ENCODE measurements at regions not wholly inside any gene's neighbourhood (a gene's known extent, or its start where the extent isn't known, plus 50 kb on each side); places are given as distances from the start of the nearest gene placed in this dataset.

GRCh38 chr13:64866331-64866730, 2363.8 kb downstream of the PCDH9 start:
- Histone ChIP-seq H3K9me1 (ENCODE audit: insufficient read depth, low read length) (no peaks in the 10 kb centered on the region), H3K9ac (ENCODE audit: low read depth, low read length) (no peak overlapping the region), H3K23ac (ENCODE audit: low read depth, low read length) (no peak overlapping the region), H2BK120ac (ENCODE audit: low read depth, low read length) (no peak overlapping the region), H3K14ac (replicated peaks; ENCODE audit: low read depth, low read length) (no peak overlapping the region), H4K91ac (ENCODE audit: insufficient read depth, low read depth, low read length) (no peak overlapping the region), H2BK15ac (ENCODE audit: low read depth, low read length) (no peak overlapping the region), H3K79me1 (ENCODE audit: low read depth in 1 of 2, low read length in 2 of 2) (no peaks in the 10 kb centered on the region), H3K27ac (ENCODE audit: insufficient read depth, low read length) (no peak overlapping the region), H2AK5ac (ENCODE audit: low read depth, low read length) (no peak overlapping the region), H3K18ac (ENCODE audit: low read depth, low read length) (no peak overlapping the region), H4K5ac (ENCODE audit: low read depth, low read length) (no peak overlapping the region), H2BK5ac (ENCODE audit: low read depth, low read length, poor library complexity, severe bottlenecking) (no peak overlapping the region), H3K36me3 (ENCODE audit: control insufficient read depth, insufficient read depth, low read length) (no peaks in the 10 kb centered on the region), H2AK9ac (replicated peaks; ENCODE audit: low read depth, low read length, poor library complexity) (no peak overlapping the region), H3K4ac (ENCODE audit: low read depth, low read length) (no peak overlapping the region), H4K8ac (ENCODE audit: low read depth in 2 of 2, low read length in 2 of 2) (no peak overlapping the region), H3K9me3 (ENCODE audit: control insufficient read depth, insufficient read depth, low read length) (no peaks in the 10 kb centered on the region), H3K4me2 (ENCODE audit: low read depth, low read length) (no peak overlapping the region), H3K4me1 (ENCODE audit: control insufficient read depth, insufficient read depth, low read length) (no peaks in the 10 kb centered on the region), H3K4me3 (ENCODE audit: insufficient read depth, low read depth, low read length) (no peak overlapping the region), H2BK20ac (ENCODE audit: low read depth, low read length) (no peak overlapping the region), H2AFZ (replicated peaks; ENCODE audit: low read length, poor library complexity) (no peak overlapping the region), H3K56ac (ENCODE audit: extremely low read depth, insufficient read depth, low read length) (no peak overlapping the region), H4K20me1 (ENCODE audit: insufficient read depth, low read length) (no peaks in the 10 kb centered on the region), H3K27me3 (ENCODE audit: control insufficient read depth, insufficient read depth, low read length) (no peaks in the 10 kb centered on the region)
- in situ Hi-C loops (cut with MboI; ENCODE audit: low sequenced_read_pairs), result no loop called here
- CTCF ChIA-PET, result no interaction called here
- BruUV-seq (replicated peaks), result no TSS peak
- dilution Hi-C loops (cut with HindIII; ENCODE audit: low sequenced_read_pairs, unreplicated experiment), result no loop called here
- TF ChIP-seq FOS (IDR thresholded peaks at IDR 0.05; ENCODE audit: low read depth, low read length), result no peak
- no peak for TF ChIP-seq RCOR1 (IDR thresholded peaks at IDR 0.05; ENCODE audit: insufficient replicate concordance, low read length)
- TF ChIP-seq CHD1 (IDR thresholded peaks at IDR 0.05; ENCODE audit: low read depth, low read length), result no peak
- no peak for TF ChIP-seq BHLHE40 (IDR thresholded peaks at IDR 0.05; ENCODE audit: low read depth, low read length)
- no peak for TF ChIP-seq POLR2A (IDR thresholded peaks at IDR 0.05; ENCODE audit: low read depth, low read length)
- ATAC-seq (ENCODE audit: low read depth), result no peak
- no peak for DNase-seq
- intact Hi-C loops (cut with micrococcal nuclease), result no loop called here
- POLR2A ChIA-PET (ENCODE audit: unreplicated experiment), result no interaction called here
